HCT116 (cell line): ENCODE measurements at regions not wholly inside any gene's neighbourhood (a gene's known extent, or its start where the extent isn't known, plus 50 kb on each side); places are given as distances from the start of the nearest gene placed in this dataset.

ENCODE experiments used
- ATAC-seq: fragments of 200-7000 bp; cut with Tn5 transposase; 2 replicates; pipeline ENCODE4 v1.9.1; 2020; ENCODE audit warnings: mild to moderate bottlenecking, moderate library complexity
- BruUV-seq: library from RNA; stranded (reverse); fragments of 400-500 nt; replicated peaks from 2 replicates; lab custom pipeline; 2021; lab: Mats Ljungman, UMichigan
- CTCF ChIA-PET: fragments of 300-600 bp; sonication (Branson Sonifier 250); formaldehyde crosslinking; loops from one replicate; lab custom pipeline; 2021; ENCODE audit warnings: antibody characterized with exemption; lab: Charles Lee
- POLR2A ChIA-PET: fragments of 300-600, 350-600 bp; sonication (Branson Sonifier 250); formaldehyde crosslinking; loops from one replicate; lab custom pipeline; 2021; ENCODE audit warnings: antibody characterized with exemption; lab: Charles Lee
- RAD21 ChIA-PET, 2 experiments: fragments of 300-600 bp; sonication (Branson Sonifier 250); formaldehyde crosslinking; loops; one replicate each; lab custom pipeline; 2023; ENCODE audit warnings: low total read pairs in 2 of 2; ENCODE audit not compliant: uncharacterized antibody in 2 of 2, unreplicated experiment in 2 of 2, low non-redundant PET in 1 of 2; lab: Charles Lee
- DNase-seq: peaks from one replicate; pipeline ENCODE4 v3.0.0-alpha.2; 2010; ENCODE audit warnings: low read depth, low spot score
- H2AFZ ChIP-seq: fragments of 200-600 bp; shearing (Covaris generic), sonication (generic); 2 replicates; pipeline ENCODE4 v1.6.1; 2017; ENCODE audit warnings: low read depth, mixed run types, mixed read lengths, antibody characterized with exemption, low read length; ENCODE audit not compliant: poor library complexity, severe bottlenecking
- H3K27ac ChIP-seq: 2 replicates; pipeline ENCODE4 v1.5.1; 2012; ENCODE audit warnings: low read depth, low read length
- H3K27me3 ChIP-seq: fragments of 200-600 bp; sonication (generic); 2 replicates; pipeline ENCODE4 v1.6.1; 2016; ENCODE audit warnings: mixed run types, low read length, mixed read lengths; ENCODE audit not compliant: insufficient read depth
- H3K36me3 ChIP-seq, 2 experiments: fragments of 200-500 bp in 1 of 2; fragments of 200-600 bp in 1 of 2; sonication (Bioruptor generic) in 1 of 2; sonication (generic) in 1 of 2; 2 replicates each; pipeline versions ENCODE4 v1.5.1 to v1.6.1; 2014 to 2016; ENCODE audit warnings: low read length in 2 of 2, inconsistent platforms in 1 of 2, mixed read lengths in 1 of 2, mixed run types in 1 of 2; ENCODE audit not compliant: insufficient read depth in 2 of 2, control insufficient read depth in 1 of 2
- H3K4me1 ChIP-seq, 2 experiments: fragments of 200-600 bp in 1 of 2; sonication (generic) in 1 of 2; 2 replicates each; pipeline versions ENCODE4 v1.5.1 to v1.6.1; 2012 to 2017; ENCODE audit warnings: low read length in 2 of 2, inconsistent platforms in 1 of 2, mild to moderate bottlenecking in 1 of 2, mixed read lengths in 1 of 2, mixed run types in 1 of 2, moderate library complexity in 1 of 2; ENCODE audit not compliant: insufficient read depth in 2 of 2, control insufficient read depth in 1 of 2
- H3K4me2 ChIP-seq: fragments of 200-600 bp; sonication (generic); 2 replicates; pipeline ENCODE4 v1.6.1; 2017; ENCODE audit warnings: mixed run types, low read length, mixed read lengths
- H3K4me3 ChIP-seq, 2 experiments: fragments of 200-600 bp in 1 of 2; sonication (generic) in 1 of 2; replicated peaks in 1 of 2; 2 replicates each; pipeline ENCODE4 v1.5.1; 2011 to 2016; ENCODE audit warnings: low read length in 2 of 2, control low read depth in 1 of 2, low read depth in 1 of 2, mild to moderate bottlenecking in 1 of 2, mixed read lengths in 1 of 2, mixed run types in 1 of 2
- H3K79me2 ChIP-seq: fragments of 200-600 bp; sonication (generic); 2 replicates; pipeline ENCODE4 v1.6.1; 2017; ENCODE audit warnings: mild to moderate bottlenecking, mixed run types, low read length, moderate library complexity, mixed read lengths; ENCODE audit not compliant: insufficient read depth
- H3K9ac ChIP-seq: fragments of 200-600 bp; sonication (generic); 2 replicates; pipeline ENCODE4 v1.6.1; 2016; ENCODE audit warnings: low read length, mixed read lengths
- H3K9me2 ChIP-seq: fragments of 200-600 bp; sonication (generic), shearing (Covaris generic); 2 replicates; pipeline ENCODE4 v1.6.1; 2017; ENCODE audit warnings: mixed run types, mild to moderate bottlenecking, moderate library complexity; ENCODE audit not compliant: insufficient read depth
- H3K9me3 ChIP-seq, 2 experiments: fragments of 200-500 bp in 1 of 2; fragments of 200-600 bp in 1 of 2; sonication (Bioruptor generic) in 1 of 2; sonication (generic) in 1 of 2; 2 replicates each; pipeline ENCODE4 v1.6.1; 2014 to 2017; ENCODE audit warnings: low read length in 2 of 2, mixed read lengths in 2 of 2, inconsistent platforms in 1 of 2, low read depth in 1 of 2, mild to moderate bottlenecking in 1 of 2, mixed run types in 1 of 2, moderate library complexity in 1 of 2; ENCODE audit not compliant: control insufficient read depth in 1 of 2, insufficient read depth in 1 of 2
- H4K20me1 ChIP-seq: fragments of 200-600 bp; sonication (generic), shearing (Covaris generic); 2 replicates; pipeline ENCODE4 v1.6.1; 2017; ENCODE audit warnings: mixed run types, mild to moderate bottlenecking, moderate library complexity; ENCODE audit not compliant: insufficient read depth
- ATF3 ChIP-seq: IDR thresholded peaks from 2 replicates; pipeline ENCODE4 v1.6.1; 2012
- CEBPB ChIP-seq: IDR thresholded peaks from 2 replicates; pipeline ENCODE4 v1.6.1; 2012; ENCODE audit warnings: low read depth
- CTCF ChIP-seq, 3 experiments: fragments of 200-600 bp in 1 of 3; sonication (generic) in 1 of 3; IDR thresholded peaks in 2 of 3; conservative IDR thresholded peaks in 1 of 3; 2 replicates each; pipeline ENCODE4 v1.5.1; 2012 to 2017; ENCODE audit warnings: low read depth in 2 of 3, low read length in 2 of 3, antibody characterized with exemption in 1 of 3, borderline replicate concordance in 1 of 3, control low read depth in 1 of 3, mild to moderate bottlenecking in 1 of 3, mixed read lengths in 1 of 3, mixed run types in 1 of 3, moderate library complexity in 1 of 3; ENCODE audit not compliant: insufficient read depth in 1 of 3
- EGR1 ChIP-seq: IDR thresholded peaks from 2 replicates; pipeline ENCODE4 v1.6.1; 2012; ENCODE audit warnings: low read depth
- ELF1 ChIP-seq: IDR thresholded peaks from 2 replicates; pipeline ENCODE4 v1.6.1; 2012; ENCODE audit warnings: low read depth, borderline replicate concordance
- EZH2 ChIP-seq: fragments of 200-600 bp; sonication (generic); IDR thresholded peaks from 2 replicates; pipeline ENCODE4 v1.6.1; 2017; ENCODE audit warnings: antibody characterized with exemption, mixed run types
- JUND ChIP-seq: IDR thresholded peaks from 2 replicates; pipeline ENCODE4 v1.6.1; 2012
- POLR2A ChIP-seq: IDR thresholded peaks from 2 replicates; pipeline ENCODE4 v1.7.0; 2011; ENCODE audit warnings: borderline replicate concordance; ENCODE audit not compliant: insufficient read depth, insufficient read length; ENCODE audit errors: extremely low read depth
- RAD21 ChIP-seq: IDR thresholded peaks from 2 replicates; pipeline ENCODE4 v1.6.1; 2012; ENCODE audit warnings: low read depth, mild to moderate bottlenecking
- REST ChIP-seq: IDR thresholded peaks from 2 replicates; pipeline ENCODE4 v1.6.1; 2012; ENCODE audit warnings: low read depth
- SIN3A ChIP-seq: IDR thresholded peaks from 2 replicates; pipeline ENCODE4 v1.6.1; 2012; ENCODE audit warnings: low read depth
- SP1 ChIP-seq: IDR thresholded peaks from 2 replicates; pipeline ENCODE4 v1.6.1; 2012; ENCODE audit warnings: low read depth
- SRF ChIP-seq: IDR thresholded peaks from 2 replicates; pipeline ENCODE4 v1.6.1; 2012; ENCODE audit warnings: low read depth
- TCF7L2 ChIP-seq: IDR thresholded peaks from 2 replicates; pipeline ENCODE4 v1.7.0; 2011; ENCODE audit warnings: borderline replicate concordance, inconsistent platforms; ENCODE audit not compliant: insufficient read depth, insufficient read length; ENCODE audit errors: extremely low read depth
- ZFX ChIP-seq: fragments of 450-650 bp; IDR thresholded peaks from 2 replicates; pipeline ENCODE4 v1.6.1; 2017
- intact Hi-C: fragments of 100-400 bp; cut with micrococcal nuclease; formaldehyde crosslinking; loops from 2 replicates; pipeline ENCODE4 v1.10.0; 2022

GRCh38 chr1:99544328-99544727 lies 101.6 kb upstream of the PALMD start:
- Histone ChIP-seq H3K27me3 (no peaks in the 10 kb centered on the region), H3K9me3 (no peaks in the 10 kb centered on the region), H4K20me1 (no peaks in the 10 kb centered on the region), H3K9me2 (no peaks in the 10 kb centered on the region), H3K4me1 (no peaks in the 10 kb centered on the region), H3K79me2 (no peaks in the 10 kb centered on the region)
- intact Hi-C loops, result no loop called here
- POLR2A ChIA-PET, result no interaction called here
- RAD21 ChIA-PET, result no interaction called here
- no TSS peak for BruUV-seq
- CTCF ChIA-PET, result no interaction called here
- TF ChIP-seq CEBPB (no peak), ELF1 (no peak), EGR1 (no peak), SIN3A (no peak), ATF3 (no peak), EZH2 (no peak), SP1 (no peak), TCF7L2 (no peak), POLR2A (no peak), ZFX (no peak), SRF (no peak), CTCF (IDR thresholded peaks at IDR 0.05 in 2 of 3, conservative IDR thresholded peaks at IDR 0.05 in 1 of 3; ENCODE audit: borderline replicate concordance in 1 of 3, insufficient read depth in 1 of 3, low read depth in 2 of 3, low read length in 2 of 3) (no peak), JUND (no peak), RAD21 (no peak), REST (no peak)
- TF ChIP-seq, all 23 proteins: peak for 0
- no peaks in the 10 kb centered on the region for H3K36me3 ChIP-seq
- no peak overlapping the region for H2AFZ ChIP-seq
- no peak overlapping the region for H3K4me3 ChIP-seq
- no peak overlapping the region for H3K9ac ChIP-seq
- DNase-seq (no peak), ATAC-seq (no peak)
- no peak overlapping the region for H3K27ac ChIP-seq
- no peak overlapping the region for H3K4me2 ChIP-seq
